HG03045 (cell line): ENCODE measurements at regions not wholly inside any gene's neighbourhood (a gene's known extent, or its start where the extent isn't known, plus 50 kb on each side); places are given as distances from the start of the nearest gene placed in this dataset.
"Not testable (repeated sequence)": the region's sequence is repeated elsewhere in the genome, so short reads cannot be mapped to it uniquely, and the experiment has no call there.

Source experiments
- ATAC-seq: cut with Tn5 transposase; IDR thresholded peaks from one replicate; pipeline ENCODE4 v1.9.1; 2021; ENCODE audit warnings: mild to moderate bottlenecking, moderate library complexity; ENCODE audit not compliant: unreplicated experiment

DNA sequence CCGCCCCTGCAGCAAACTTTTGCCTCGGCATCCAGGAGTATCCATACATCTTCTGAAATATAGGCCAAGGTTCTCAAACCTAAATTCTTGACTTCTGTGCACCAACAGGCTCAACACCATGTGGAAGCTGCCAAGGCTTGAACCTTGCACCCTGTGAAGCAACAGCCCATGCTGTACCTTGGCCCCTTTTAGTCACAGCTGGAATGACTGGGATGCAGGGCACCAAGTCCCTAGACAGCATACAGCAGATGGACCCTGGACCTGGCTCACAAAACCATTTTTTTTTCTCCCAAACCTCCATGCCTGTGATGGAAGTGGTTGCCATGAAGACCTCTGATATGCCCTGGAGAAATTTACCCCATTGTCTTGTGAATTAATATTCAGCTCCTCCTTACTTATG, 233.8 kb upstream of the KCND2 start:
- no peak for ATAC-seq

DNA sequence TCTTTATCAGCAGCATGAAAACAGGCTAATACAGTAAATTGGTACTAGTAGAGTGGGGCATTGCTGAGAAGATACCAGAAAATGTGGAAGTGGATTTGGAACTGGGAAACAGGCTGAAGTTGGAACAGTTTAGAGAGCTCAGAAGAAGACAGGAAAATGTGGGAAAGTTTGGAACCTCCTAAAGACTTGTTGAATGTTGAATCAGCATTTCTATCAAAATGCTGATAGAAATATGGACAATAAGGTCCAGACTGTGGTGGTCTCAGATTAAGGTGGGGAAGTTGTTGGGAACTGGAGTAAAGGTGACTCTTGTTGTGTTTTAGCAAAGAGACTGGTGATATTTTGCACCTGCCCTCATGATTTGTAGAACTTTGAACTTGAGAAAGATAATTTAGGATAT, 231.2 kb upstream of the KCND2 start:
- ATAC-seq, result no peak

DNA sequence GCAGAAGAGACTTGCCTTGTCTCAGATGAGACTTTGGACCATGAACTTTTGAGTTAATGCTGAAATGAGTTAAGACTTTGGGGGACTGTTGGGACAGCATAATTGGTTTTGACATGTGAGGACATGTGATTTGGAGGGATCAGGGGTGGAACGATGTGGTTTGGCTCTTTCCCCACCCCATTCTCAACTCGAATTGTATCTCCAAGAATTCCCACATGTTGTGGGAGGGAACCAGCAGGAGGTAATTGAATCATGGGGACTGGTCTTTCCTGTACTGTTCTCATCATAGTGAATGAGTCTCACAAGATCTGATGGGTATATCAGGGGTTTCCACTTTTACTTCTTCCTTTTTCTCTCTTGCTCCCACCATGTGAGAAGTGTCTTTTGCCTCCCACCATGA, 229.7 kb upstream of the KCND2 start:
- no peak for ATAC-seq

DNA sequence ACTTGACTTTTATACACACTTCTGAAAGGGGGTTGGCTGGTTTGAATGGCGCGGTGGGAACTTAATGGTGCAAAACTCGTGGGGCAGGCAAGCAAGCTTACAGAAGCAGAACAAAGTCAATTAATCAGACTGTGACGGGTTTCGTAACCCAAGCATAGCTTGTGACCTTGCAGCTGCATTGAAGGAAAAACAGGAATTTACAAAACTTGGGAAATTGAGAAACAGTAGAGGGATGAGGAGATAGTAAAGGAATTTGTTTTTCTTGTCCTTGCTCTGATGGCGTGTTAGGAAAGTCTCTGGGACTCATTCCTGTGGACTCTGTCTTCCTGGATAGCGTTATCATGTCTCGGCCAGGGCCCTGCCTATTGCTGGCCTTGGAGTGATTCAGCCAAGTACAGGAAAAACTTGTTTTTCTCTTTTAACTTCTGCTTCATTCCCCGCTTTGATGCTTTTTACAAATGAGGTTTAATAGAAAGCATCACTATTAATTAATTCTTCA, 220.0 kb upstream of the KCND2 start:
- ATAC-seq, result no peak

DNA sequence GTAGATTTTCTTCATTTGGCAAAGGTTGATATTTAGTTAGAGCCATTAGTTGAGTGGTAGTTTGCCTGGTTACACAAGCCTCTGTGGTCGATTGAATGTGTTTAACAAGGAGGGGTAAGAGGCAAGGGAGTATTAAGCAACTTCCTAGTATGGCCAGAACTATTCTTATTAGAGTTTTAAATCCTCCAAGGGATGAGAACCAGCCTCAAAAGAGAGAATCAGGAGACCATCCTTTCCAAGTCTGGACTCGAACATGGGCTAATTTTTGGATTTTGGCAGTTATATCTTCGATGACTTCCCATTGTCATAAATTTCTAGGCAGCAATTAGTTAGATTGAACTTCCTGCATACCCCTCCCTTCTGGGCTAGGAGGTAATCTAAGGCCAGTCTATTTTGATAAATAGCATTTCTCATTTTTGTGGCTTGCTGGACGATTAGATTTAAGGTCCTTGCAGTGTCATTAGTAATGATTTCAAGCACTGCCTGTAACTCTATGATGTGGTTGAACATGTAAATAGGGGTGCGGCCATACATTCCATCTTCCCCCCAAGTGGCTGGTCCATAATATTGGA, 219.5 kb upstream of the KCND2 start:
- ATAC-seq, result no peak

DNA sequence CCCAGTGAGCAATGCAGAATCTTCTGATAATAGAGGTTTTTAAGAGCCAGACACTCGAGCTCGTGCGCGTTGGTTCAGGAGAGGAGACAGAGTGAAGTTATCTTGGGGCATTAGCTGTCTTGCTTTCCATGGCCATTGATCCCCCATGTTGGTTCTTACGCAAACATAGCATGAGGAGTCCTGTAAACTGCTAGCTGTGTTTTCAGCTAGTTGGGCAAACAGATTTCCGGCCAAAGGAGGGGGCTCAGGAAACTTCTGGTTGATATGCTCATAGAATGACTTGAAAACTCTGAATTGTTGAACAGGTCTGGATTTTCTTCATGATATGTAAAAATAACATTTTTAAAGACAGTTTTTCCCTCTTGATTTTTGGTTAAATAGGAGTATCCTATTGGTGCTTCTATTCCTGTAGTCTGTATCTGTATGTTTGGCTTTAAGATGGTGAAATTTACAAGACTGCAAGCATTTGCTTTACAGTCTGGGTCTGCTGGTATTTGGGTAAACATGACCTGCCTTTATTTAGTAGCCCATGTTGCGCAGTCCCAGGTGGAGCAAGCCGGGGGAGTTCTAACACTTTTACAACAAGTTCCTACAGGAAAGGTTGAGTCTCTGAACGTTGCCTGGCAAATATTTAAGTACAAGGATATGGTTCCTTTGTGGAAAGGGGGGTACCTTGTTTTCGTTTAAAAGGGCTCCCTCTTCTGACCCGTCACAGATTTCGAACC, 218.4 kb upstream of the KCND2 start:
- ATAC-seq, result no peak

DNA sequence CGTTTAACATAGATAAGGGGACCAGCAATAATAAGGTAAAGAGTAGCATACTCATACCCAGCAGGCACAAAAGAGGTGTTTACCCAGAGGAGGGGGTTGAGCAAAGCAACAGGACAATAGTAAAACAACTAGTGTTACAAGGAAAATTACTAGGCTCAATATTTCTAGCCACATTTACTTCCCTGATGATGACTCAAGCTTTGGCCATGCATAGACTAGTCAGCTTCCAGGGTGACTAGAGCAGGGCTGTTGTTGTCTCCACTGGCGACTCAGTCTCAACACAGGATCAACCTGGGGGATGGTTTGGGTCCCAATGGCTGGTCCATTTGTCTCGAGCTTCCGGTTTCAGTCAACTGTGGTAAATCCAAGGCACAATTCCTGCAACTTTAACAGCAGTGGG, 217.7 kb upstream of the KCND2 start:
- no peak for ATAC-seq

DNA sequence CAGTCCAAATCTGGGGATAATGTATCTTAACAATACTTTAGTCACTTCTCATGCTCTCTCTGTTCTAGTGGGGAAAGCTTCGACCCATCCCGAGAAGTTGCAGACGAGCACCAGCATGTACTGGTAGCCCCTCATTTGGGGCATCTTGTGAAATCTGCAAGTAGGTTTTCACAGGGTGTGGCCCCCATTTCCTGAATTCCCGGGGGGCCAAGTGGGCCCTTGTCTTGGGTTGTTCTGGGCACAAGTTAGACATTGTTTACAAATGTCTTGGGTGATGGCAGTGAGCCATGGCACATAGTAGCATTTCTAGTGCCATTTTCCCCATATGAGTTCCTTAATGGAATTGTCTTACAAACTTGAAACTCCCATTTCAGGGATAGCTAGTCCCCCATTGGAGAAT, 216.7 kb upstream of the KCND2 start:
- ATAC-seq, result no peak

DNA sequence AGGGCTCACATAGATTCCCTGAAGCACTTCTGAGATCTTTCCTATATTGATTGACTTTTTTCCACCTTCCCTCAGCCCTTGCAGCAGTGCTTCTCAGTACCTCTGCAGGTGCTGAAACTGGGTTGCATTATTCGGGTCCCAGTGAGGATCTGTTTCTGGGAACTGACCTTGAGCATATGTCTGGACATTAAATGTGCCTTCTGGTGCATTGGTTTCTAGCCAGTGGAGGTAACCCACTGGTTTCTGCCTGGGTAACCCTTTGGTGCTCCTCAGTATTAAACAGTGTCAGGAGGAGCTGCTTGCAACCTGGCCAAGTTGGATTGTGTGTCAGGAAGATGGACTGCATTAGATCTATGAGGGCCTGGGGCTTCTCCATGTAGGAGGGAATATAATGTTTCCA, 213.3 kb upstream of the KCND2 start:
- ATAC-seq, result no peak

DNA sequence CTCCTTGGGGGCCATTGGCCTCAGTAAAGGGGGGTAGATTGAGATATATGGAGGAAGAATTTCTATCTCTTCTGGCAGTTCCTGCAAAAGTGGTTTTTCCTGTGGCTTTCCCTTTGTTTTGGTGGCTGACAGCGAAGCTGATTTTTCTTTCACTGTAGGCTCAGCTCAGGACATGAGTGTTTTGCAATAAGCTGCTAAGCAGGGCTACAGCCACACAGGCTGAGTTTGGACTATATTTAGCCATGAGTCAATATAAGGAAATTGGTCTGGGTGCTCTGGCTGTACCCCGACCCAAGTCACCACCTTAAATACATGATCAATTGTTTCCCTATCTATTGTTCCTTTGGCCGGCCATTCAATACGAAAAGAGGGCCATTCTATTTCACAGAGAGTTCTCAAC, 212.7 kb upstream of the KCND2 start:
- ATAC-seq, result no peak

DNA sequence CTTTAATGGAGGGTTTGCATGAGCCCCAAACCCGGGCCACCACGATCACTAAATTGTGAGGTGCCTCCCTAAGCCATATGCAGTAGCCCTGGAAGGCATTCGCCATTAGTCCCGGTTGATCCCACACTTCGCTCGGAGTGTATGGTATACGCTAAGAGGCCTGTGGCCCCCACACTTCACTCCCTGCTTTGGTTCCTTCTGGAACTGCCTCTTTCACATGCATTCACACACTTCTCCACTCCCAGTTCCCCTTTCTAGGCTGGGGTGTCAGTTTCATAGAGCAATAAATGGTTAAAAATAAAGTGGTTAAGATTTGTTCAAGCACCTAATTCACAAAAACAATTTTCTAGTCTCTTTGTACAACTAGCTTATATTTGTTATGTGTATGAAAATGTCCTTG, 212.1 kb upstream of the KCND2 start:
- ATAC-seq, result no peak

DNA sequence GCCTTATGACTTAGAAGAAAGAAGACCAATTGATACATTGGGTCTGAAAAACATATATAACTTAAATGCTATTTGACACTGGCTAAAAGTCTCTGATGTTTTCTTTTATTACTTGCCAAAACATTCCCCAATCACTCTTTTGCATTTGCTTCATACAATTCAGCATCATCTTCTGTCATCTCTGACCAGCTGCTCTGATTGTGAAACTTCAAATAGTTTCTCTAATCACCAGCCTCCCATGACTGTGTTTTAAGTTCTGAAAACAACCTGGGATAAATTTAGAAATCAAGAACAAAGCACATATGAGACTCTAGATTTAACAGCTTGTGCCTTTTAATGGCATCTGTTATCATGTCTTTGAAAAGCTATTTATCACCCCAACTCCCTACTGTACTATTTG, 208.4 kb upstream of the KCND2 start:
- peak; percentile 82 for ATAC-seq

DNA sequence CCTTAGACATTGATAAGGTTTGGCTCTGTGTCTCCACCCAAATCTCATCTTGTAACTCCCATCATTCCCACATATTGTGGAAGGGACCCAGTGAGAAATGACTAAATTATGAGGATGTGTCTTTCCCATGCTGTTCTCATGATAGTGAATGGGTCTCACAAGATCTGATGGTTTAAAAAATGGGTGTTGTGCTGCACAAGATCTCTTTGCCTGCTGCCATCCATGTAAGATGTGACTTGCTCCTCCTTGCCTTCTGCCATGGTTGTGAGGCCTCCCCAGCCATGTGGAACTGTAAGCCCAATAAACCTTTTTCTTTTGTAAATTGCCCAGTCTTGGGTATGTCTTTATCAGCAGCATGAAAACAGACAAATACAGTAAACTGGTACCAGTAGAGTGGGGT, 206.1 kb upstream of the KCND2 start:
- ATAC-seq, result not testable (repeated sequence)

DNA sequence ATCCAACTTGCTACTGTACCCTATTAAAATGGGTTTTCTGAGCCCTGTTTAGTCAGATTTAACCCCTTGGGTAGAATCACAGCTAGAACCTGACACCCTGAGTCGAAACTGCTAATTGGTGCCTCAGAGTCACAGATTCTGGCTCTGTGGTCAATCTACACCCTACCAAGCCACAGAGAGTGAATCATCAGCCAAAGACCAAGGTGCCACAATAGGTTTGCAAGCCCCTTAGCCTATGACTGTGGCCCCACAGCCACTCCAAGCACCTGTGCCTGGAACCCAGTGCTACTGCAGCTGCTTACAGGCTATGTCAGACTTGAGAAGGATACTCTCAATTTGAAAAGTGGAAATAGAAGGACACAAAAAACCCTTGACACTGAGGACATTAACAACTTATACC, 202.8 kb upstream of the KCND2 start:
- no peak for ATAC-seq

DNA sequence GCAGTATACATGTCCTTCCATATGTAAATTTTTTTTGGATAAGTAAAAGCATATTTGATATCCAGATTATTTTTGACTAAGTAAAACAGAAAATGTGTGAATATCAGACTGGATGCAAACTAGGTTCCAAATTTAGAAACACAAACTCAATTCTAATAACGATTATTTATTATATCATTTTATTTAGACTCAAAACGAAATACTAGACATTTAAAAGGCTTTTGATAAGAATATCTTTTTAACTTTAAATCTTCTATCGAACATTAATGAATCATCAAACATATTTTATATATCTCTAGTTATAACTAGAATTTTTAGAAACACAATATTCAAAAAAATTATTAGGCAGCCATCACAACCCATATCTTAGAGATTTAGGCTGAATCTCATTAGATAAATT, 195.2 kb upstream of the KCND2 start:
- ATAC-seq, result no peak

DNA sequence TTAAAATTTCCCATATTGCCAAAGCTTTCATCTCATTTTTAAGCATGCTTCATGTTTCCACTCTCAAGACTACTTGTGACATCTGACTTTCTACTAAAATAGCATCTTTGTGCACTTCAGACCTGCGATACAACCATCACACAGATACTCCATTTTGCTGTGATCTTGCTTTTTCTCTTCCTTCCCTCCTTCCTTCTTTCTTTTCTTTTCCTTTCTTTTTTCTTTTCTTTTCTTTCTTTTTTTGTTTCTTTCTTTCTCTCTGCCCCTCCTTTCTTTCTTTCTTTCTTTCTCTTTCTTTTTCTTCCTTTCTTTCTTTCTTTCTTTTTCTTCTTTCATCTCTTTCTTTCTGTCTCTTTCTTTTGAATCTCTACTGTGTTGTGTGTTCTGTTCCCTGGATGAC, 194.0 kb upstream of the KCND2 start:
- ATAC-seq, result no peak

DNA sequence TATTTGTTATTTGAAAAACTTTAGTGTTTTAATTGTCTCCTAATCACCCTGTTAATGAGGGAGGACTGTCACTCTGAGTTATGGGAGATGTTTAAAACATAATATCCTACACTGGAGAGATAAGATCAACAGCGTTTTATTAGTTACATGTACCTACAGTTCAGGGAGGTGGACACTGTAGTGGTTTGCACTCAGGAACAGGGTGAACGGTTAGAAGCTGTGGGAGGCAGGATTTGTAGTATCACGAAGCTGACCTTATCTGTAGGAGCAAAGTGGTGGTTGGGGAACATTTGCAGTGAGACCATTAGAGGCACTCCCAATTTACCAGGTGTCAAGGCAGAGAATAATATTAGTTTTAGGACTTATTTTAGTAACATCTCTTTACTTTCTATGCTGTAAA, 193.3 kb upstream of the KCND2 start:
- no peak for ATAC-seq

DNA sequence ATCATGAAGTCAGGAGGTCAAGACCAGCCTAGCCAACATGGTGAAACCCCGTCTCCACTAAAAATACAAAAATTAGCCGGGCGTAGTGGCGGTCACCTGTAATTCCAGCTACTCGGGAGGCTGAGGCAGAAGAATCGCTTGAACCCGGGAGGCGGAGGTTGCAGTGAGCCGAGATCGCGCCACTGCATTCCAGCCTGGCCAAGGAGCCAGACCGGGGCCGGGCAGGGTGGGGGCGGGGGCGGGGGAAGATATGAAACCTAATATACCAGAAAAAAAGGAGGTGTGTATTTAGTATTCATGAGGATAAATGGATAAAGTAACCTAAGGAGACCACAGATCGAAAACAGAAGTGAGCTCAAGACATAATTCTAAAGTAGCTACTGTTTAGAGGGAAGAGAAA, 186.5 kb upstream of the KCND2 start:
- ATAC-seq, result not testable (repeated sequence)

DNA sequence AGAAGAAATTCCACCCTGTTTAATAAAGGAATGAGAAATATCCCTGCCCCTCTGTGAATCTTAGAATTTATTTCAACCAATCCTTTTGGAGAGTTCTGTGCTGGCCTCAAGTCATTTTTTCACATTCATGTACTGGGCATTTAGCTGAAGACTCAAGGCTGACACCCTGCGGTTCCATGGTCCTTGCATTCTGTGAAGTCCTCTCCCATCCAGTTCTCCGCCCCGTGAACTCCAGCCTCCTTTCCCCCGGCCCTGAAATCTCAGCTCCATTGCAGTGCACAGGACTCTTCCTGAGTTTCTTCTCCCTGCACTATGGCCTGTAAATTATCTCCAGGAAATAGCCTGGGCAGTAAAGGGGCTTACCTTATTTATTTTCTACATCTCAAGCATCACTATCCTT, 183.0 kb upstream of the KCND2 start:
- no peak for ATAC-seq

DNA sequence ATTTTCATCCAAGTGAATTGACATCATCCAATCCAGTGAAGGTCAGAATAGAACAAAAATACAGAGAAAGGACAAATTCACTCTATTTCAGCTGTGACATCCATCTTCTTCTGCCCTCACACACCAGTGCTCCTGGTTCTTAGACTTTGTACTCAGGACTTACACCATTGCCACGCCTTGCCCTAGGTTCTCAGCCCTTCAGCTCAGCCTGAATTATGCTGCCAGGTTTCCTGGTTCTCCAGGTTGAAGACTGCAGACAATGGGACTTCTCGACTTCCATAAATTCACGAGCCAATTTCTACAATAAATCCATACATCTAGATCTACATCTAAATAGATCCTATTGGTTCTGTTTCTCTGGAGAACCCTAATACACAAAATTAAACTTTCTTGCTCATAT, 181.2 kb upstream of the KCND2 start:
- ATAC-seq, result no peak

DNA sequence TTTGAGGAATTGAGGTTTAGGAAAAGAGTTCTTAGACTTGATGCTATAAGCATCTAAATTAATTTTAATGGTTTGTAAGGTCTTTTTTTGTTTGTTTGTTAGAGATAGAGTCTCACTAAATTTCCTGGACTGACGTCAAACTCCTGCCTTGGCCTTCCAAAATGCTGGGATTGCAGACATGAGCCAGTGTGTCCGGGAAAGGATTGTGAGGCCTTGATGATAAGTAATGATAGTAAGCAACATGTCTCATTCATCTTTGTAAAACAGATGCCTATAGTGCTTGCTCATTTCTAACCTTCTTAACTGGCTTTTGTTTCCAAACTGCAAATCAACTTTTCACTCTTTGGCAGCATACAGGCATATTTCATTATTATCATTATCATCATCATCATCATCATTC, 176.0 kb upstream of the KCND2 start:
- no peak for ATAC-seq

DNA sequence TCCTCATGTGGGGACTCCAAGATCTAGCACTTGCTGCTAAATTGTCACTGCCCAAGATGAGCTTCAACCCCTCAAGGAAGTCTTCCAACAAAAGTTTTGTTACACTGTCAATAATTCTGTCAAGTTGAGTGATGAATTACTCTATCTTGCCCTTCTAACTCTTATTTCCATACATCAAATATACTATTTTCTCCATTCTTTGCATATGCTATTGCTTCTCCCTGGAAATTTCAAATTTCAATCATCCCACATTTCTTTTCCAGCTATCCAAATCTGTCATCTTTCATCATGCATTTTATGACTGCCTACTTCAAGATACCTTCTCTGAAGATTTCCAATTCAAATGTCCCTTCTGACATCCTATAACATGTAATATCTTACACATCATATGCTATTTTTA, 175.2 kb upstream of the KCND2 start:
- ATAC-seq, result no peak

DNA sequence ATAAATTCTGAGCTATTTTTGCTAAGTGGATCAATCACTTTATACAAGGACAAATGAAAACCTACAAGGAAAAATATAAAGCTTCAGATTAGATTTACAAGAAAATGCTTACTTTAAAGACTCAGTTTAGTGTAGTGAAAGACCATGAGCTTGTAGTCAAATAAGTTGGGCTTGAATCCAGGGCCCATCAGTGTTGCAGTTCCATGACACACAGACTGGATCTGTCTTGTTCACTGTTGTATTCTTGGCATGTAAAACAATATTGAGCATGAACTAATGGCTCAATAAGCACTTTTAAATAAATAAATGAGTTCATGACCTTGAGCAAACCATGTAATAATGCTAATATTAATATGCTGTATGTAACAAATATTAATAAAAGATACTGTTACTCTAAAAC, 164.6 kb upstream of the KCND2 start:
- ATAC-seq, result no peak
